NCI-H2227 treated with DMSO at 0.1 percent for 48 hours (cell line): ENCODE measurements at regions not wholly inside any gene's neighbourhood (a gene's known extent, or its start where the extent isn't known, plus 50 kb on each side); places are given as distances from the start of the nearest gene placed in this dataset.
"Not testable (repeated sequence)": the region's sequence is repeated elsewhere in the genome, so short reads cannot be mapped to it uniquely, and the experiment has no call there.

Experiments used
- DNase-seq: peaks from one replicate; lab custom pipeline; 2025; lab: John Stamatoyannopoulos, UW

DNA sequence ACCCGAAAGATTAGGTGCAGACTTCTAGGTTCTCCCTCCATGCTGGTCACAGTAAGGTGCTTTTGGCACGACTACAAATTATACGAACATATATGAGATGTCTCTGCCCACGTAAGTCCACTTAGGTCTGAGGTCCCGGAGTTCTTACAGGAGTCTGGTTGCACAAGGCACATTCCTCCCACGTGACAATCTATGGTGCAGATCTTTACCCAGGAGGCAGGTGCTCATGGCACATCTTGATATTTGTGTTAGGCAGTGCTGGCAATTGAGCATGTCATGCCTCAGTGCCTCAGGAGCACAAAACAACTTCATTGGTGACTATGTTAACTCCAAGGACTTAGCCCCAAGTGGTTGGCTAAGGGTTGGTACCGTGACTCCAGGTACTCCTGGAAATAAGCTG lies 92.0 kb upstream of the AMN1 start:
- DNase-seq = no peak

GRCh38 chr12:31819427-31819826 lies 90.6 kb upstream of the AMN1 start:
- DNase-seq = no peak

- no peak for DNase-seq
These were observed 89.9 kb upstream of the AMN1 start for GRCh38 chr12:31818623-31819268.

GRCh38 chr12:31817120-31817519 lies 88.3 kb upstream of the AMN1 start:
- no peak for DNase-seq

DNA sequence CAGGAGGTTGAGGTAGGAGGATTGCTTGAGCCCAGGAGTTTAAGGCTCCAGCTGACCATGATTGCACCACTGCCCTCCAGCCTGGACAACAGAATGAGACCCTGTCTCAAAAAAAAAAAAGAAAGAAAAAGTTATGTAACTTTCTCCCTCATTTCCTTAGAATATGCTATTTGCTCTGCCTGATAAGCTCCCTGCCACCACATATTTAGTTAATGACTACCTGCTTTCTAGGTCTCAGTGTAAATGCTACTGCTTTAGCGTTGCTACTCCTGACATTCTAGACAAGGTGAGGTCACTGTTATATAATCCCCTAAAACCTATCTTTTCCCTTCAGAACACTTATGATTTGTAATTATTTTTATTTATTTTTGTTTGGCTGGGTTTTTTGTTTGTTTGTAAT lies 86.3 kb upstream of the AMN1 start:
- DNase-seq = no peak

DNA sequence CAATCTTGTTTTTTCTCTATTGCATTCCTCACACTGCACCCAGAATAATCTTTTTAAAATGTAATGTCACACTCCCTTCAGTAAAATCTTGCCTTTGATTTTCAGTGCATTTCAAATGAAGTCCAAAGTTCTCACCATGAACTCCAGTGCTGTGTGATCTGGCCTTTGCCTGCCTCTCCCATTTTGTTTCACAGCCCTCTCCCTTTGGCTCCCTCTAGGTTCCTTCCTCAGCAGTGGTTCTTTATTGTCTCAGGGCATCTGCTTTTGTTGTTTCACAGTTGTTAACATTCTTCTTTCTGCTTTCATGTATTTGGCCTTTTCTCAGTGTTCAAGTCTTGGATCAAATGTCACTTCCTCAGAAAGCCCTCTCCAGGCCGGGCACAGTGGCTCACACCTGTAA lies 84.5 kb upstream of the AMN1 start:
- no peak for DNase-seq

GRCh38 chr12:31807773-31808097 lies 78.9 kb upstream of the AMN1 start:
- no peak for DNase-seq

GRCh38 chr12:31807081-31807772 lies 78.4 kb upstream of the AMN1 start:
- DNase-seq = not testable (repeated sequence)

DNA sequence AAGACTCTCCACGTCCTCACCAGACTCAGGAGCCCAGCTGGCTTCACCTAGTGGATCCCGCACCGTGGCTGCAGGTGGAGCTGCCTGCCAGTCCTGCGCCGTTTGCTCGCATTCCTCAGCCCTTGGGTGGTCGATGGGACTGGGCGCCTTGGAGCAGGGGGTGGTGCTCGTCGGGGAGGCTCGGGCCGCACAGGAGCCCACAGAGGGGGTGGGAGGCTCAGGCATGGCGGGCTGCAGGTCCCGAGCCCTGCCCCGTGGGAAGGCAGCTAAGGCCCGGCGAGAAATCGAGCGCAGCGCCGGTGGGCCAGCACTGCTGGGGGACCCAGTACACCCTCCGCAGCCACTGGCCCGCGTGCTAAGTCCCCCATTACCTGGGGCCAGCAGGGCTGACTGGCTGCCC lies 76.9 kb upstream of the AMN1 start:
- not testable (repeated sequence) for DNase-seq

DNA sequence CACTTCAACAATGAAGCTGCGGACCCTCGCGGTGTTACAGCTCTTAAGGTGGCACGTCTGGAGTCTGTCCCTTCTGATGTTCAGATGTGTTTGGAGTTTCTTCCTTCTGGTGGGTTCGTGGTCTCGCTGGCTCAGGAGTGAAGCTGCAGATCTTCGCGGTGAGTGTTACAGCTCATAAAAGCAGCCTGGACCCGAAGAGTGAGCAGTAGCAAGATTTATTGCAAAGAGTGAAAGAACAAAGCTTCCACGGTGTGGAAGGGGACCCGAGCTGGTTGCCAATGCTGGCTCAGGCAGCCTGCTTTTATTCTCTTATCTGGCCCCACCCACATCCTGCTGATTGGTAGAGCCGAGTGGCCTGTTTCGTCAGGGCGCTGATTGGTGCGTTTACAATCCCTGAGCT lies 75.9 kb upstream of the AMN1 start:
- DNase-seq = not testable (repeated sequence)

- DNase-seq = no peak
These were observed 75.3 kb upstream of the AMN1 start for GRCh38 chr12:31804185-31804504.

DNA sequence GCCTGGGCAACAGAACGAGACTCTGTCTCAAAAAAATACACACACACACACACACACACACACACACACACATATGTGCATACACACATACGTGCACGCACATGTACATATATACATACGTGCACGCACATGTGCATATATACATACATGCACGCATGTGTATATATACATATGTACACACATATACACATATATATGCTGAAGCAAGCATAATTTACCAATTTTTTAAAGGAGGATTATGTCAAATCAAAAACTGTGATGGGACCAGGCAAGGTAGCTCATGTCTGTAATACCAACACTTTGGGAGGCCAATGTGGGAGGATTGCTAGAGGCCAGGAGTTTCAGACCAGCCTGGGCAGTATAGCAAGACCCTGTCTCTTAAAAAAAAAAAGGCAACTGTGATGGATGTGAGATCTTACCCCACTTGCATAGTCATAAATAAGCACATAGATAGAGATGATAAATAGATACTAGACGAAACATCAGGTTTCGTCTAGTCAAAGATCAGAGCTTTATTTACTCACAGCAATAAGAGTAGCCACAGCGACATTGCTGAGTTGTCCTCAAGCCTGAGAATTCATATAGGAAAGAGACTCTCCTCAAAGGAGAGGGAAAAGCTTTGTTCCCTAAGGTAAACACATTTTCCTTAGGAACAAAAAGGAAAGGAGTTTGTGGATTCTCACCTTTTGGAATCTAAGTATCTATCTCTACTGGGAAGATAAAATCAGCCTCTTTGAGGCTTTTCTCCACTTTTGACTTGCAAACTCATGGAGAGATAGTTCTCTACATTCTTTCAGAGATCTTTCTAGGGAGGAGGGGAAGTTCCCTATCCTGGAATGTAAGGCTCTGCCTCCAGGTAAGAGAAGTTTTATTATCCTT lies 74.7 kb upstream of the AMN1 start:
- DNase-seq = no peak

DNA sequence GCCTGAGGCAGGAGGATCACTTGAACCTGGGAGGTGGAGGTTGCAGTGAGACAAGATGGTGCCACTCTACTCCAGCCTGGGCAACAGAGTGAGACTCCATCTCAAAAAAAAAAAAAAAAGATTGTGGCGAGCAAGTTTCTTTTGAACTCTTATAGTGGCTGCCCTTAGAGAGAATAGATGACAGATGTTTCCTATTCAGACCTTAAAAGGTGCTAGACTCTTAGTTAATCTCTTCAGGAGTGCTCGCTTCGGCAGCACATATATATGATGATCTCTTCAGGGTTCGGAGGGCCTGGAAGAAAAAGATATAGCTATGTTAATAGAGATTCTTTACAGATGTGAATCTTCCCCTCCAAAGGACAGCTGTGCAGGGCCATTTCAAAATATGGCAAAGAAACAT lies 73.1 kb upstream of the AMN1 start:
- no peak for DNase-seq

DNA sequence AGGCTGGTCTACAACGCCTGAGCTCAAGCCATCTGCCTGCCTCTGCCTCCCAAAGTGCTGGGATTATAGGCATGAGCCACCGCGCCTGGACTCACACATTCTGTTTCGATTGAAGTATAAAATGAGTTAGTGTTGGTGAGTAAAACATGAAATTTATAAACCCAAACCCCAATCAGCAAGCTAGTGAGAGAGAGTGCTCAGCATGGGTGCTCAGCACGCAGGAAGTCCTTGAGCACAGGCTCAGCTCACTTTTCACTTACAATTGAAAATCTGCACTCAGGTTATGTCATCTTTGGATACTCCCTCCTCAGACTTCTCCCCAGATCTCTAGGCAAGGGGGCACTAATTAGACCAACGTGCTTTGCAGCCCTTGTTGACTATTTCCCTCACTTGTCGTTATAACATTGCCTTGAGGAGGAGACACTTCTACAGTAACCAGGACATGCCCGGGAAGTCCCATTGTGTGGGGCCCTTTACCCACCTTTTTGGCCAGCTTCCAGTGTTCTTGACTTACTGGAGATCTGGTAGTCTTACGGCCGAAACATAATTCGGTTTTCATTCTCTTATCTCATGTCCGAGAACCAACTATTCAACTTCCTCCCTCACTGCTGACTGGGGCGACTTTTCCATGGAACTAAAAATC lies 68.5 kb upstream of the AMN1 start:
- no peak for DNase-seq

GRCh38 chr12:31796270-31796951 lies 67.6 kb upstream of the AMN1 start:
- no peak for DNase-seq

GRCh38 chr12:31794745-31795144 lies 65.9 kb upstream of the AMN1 start:
- no peak for DNase-seq

DNA sequence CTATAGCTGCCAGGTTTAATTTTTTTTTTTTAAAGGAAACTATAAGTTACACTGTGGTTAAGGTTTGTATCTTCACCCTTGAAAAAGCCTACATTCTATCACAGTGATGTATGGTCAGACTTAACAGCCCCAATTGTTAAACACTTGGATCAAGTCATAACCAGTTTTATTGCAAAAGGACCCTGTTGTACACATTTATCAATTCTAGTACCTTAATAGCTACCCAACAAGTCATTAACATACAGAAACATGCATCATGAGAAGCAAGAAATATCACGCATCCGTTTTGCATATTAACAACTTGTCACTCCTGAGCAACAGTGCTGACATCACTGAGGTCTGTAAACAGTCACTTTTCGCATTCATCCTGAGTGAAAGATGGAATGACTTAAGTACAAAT lies 62.4 kb upstream of the AMN1 start:
- DNase-seq = not testable (repeated sequence)

DNA sequence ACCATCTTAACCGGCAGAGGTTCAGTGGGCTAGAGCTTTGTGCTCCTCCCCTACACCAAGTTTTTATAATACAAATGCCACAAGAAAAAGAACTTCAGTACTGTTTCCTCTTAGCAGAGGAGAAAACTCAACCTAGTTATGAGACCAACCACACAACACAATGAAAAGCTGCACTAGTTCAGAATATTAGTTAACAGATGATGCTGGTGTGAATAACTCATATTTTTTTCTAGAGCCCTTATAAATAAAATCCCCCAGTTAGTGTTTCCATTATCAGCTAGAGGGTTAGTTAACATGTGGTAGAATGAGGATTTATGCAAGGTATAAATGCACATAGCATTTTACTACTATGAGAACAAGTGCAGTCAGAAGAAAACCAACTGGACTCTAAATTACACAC lies 61.9 kb upstream of the AMN1 start:
- DNase-seq = no peak

GRCh38 chr12:31785318-31785717 lies 56.5 kb upstream of the AMN1 start:
- DNase-seq = no peak

DNA sequence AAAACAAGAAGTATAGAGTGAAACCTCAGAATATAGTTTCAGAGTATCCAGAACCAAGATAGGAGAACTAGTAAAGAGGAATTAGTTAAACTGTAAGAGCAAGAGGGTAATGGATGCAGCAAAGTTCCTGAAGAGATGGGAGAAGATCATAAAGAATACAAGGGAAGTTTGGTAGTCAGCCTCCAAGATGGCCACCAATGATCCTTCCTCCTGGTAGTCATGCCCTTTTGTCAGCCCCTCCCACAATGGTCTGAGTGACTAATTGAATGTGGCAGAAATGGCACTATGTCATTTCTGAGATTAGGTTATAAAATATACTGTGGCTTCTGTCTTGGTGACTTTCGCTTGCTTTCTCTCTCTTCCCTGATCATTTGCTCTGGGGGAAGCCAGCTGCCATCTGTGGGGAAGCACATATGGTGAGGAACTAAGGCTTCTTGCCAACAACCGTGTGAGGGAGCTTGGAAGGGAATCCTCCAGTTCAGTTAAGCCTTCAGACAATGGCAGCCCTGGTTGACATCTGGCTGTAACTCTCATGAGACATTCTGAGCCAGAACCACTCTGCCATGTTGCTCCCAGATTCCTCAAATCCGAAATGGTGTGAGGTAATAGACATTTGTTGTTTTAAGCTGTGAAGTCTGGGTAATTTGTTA lies 55.3 kb upstream of the AMN1 start:
- no peak for DNase-seq

DNA sequence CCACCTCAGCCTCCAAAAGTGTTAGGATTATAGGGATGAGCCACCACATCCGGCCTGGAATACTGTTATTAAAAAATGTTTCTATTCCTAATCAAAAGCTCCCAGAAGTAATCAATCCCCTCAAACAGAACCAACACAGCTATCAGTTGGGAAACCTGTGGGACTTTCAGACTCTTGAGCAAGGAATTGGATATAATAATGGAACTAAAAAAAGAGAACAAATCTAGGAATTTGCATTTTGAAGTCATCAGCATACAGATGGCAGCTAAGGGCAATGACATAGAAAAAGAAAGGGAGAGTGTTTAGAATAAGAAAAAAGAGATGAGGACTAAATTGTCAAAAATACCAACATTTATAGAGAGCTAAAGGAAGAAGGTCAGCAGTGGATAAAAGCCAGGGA lies 54.7 kb upstream of the AMN1 start:
- DNase-seq = no peak
